NK-92 treated with Interleukin-12 subunit alpha and Interleukin-12 subunit beta, amount 100 ng/mL, for 24 hours (cell line): ENCODE measurements at regions not wholly inside any gene's neighbourhood (a gene's known extent, or its start where the extent isn't known, plus 50 kb on each side); places are given as distances from the start of the nearest gene placed in this dataset.

ENCODE experiments used
- DNase-seq: peaks from one replicate; lab custom pipeline; 2025; lab: John Stamatoyannopoulos, UW

DNA sequence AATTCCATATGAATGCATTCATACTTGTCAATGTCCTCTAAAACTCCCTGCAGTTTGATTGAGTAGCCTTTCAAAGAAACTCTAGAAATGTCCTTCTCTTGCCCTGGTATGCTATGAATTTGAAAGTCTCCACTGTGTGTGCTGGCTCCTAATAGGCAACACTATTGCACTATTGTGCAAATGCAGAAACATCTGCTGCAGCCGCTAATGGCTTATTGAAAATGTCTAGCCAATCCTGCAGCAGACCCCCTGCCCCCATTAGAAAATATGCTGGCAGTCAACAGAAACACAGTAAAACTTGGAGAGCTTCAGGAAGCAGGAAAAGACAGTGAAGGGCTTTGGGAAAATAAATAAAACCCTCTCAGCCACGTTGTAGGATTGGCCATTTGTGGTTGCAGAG is 87.3 kb upstream of the GRAMD2B start:
- DNase-seq, result no peak

DNA sequence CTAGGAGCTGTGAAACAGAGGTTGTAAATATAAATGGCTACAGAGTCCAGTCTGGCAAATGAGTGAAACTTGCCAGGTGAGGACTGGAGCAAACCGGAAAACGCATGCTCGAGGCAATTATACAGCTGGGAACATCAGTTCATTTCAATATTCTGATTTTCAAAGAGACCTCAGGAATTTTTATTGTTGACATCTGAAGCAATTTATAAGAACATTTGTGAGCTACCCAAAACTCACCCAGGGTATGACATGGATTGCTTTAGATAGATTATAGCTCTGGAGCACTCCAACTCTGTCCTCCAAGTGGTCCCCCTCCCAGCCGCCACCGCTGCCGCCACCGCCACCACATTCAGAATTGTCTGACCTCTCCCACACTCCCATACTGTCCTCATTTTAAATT is 84.6 kb upstream of the GRAMD2B start:
- no peak for DNase-seq

DNA sequence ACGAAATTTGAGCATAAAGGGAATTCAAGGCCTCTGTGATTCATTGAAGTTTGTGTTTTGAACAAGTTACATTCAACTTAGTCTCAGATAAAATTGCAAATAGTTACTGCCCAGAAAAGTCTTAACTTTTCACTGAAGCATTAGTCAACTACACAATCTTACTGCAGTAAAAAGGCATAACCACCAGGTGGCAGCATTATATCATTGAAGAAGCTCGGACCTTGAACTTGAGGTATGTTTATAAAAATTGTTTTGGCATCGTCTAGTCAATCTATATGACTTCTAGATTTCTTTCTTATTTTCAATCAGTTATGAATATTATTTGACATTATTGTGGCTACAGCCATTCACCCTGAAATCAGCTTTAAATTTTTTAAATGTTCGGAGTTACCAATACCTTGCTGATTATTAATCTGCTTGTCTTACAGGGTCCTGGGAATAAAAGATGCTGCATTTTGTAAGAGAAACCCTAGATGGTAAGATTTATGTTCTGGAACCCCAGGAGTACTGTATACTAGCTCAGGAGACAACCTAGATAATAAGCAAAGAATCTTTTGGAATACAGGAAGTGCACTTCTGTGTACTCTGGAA is 83.9 kb upstream of the GRAMD2B start:
- DNase-seq, result no peak

DNA sequence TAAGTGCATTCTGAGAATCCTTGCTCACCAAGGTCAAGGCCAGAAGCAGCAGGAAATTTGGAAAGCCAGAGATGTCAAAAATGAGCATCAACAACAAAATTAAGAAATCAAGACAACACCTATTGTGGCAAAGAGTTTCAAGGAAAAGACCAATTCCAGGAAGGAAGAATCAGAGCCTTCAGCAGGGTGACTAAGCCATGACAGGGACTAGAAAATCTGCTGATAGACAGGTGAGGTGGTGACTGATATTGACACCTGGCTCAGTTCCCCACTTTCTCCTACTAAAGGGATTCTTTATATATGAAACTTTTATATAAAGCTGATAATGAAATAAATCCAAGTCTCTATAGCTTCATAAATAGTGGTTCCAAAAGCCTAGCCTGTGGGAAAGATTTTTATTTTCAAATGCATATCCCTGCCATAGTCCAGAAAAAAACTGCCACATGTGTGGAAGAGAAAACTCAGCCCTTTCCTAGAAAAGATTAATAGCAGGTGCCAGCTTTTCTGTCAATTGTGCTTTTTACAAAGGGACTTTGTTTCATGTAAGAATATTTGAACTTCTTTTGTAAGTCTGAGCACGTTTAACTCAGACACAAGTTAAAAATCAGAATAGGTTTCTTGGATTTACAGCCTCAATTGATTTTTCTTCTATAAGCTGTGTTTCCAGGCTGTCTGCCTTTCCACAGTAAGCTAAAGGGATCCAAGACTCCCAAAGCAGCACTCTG is 81.1 kb upstream of the GRAMD2B start:
- no peak for DNase-seq

DNA sequence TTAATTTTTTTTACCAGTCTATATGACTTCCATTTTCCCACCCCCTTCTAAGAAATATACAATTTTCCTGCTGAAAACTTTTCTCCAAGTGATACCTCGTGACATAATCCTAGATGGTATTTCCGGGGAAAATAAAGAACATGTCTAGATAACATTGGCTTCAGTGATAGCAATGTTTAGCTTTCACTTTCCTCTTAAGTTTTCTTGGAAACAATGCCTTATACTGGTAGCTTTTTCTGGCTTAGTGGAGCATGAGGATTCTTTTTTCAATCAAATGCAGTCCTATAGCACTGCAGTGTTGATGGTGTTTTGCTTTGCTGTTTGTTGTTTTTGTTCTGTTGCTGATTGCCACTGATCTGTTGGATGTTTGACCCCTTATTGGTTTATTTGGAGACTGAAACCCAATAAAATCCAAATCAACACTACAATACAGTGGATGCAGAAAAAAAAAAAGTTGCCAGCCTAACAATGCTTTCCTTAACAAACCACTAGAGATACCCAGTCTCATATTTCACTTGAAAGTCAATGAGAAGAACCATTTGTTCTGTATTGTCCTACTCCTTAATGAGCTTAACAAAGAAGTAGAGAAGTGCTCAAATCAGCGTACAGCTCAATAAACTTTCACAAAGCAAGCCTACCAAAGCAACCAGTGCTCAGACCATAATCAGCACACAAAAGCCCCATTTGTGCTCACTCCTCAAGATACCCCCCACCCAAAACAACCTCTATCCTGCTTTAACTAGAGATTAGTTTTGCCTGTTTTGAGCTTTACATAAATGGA is 74.2 kb upstream of the GRAMD2B start:
- no peak for DNase-seq

DNA sequence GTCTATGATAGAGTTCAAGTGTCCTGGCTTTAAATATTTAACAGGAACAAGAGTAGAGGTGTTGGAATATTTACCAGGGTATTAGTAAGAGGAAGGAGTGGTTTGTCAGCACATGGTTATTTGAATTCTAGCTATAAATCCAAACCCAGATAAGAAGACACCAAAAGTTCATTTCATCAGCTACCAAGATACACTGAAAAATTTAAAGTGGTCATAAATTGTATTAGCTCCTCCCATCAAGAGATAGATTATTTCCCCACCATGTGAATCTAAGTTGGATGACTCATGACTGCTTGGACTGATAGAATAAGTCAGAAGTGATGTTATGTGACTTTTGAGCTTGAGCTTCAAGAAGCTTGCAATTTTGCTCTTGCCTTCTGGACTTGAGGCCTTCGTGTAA is 72.1 kb upstream of the GRAMD2B start:
- DNase-seq, result no peak

DNA sequence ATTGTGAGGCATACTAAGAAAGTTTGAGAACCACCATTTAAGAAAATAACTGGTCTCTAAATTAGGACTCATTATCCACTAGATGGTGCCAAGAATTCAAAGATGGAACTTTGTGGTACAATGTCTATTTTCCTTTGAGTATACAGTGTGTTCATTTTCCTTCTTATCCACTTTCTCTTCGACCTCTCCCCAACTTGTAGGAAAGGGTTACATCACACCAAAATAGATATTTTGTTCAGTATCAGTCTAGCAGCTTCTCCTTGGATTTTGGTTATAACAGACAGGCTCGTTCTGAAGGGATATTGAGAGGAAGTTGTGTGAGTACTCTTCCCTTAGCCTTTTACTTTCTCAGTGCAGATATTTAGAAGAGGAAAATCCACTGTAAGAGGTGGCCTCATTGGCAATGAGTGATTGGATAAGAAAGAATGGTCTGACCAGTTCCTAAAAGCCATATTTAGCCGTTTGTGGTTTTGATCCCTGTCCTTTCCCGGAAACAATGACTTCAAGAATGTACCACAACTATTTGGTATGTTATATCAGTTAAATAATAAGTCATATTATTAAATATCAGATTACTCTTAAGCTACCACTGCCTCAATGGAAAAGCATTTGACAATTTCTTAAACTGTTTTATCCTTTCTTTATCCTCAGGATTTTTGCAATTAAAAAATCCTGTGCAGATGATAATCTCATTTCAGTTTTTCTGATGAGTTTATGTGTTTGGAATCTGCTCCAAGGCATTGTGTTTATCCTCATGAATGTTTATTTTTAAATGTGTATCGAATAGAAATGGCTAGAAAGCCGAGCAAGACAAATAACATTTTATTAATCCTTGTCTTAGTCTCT is 69.0 kb upstream of the GRAMD2B start:
- no peak for DNase-seq

DNA sequence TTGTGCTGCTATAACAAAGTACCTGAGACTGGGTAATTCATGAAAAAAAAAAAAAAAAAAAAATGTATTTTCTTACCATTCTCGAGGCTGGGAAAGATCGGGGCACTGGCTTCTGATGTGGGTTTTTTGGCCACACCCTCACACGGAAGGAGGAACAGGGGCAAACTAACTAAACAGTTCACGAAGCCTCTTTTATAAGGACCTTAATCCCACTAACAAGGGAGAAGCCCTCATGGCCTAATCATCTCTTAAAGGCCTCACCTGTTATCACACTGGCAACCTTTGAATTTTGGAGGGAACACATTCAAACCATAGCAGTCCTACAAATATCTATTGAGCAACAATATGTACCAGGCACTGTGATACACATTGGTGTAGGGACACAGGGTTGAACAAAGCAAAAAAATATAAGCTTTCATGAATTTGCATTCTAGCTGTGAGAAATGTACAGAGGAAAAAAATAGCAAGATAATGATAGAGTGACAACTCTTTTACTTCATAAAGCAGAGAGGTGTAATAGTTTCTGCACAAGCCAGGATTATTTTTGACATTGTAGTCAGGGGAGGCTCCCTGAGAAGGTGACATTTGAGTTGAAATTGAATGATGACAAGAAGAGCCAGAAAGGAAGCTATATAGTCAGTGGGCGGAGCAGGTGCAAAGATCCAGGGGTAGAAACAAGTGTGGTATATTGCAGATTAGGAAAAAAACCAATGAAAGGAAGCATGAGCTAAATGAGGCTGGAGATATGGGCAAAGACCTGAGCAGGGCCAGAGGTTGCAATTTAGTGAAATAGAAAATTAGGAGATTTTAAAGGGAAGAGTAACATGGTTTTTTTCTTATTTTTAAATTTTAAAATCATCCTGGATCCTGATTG is 68.1 kb upstream of the GRAMD2B start:
- no peak for DNase-seq

DNA sequence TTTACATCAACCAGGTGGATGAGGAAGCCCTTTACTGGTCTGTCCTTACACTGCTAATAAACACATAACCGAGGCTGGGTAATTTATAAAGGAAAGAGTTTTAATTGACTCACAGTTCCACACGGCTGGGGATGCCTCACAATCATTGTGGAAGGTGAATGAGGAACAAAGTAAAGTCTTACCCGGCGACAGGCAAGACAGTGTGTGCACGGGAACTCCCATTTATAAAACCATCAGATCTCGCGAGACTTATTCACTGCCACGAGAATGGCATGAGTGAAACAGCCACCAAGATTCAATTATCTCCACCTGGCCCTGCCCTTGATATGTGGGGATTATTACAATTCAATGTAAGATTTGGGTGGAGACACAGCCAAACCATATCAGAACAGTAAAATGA is 67.3 kb upstream of the GRAMD2B start:
- no peak for DNase-seq

DNA sequence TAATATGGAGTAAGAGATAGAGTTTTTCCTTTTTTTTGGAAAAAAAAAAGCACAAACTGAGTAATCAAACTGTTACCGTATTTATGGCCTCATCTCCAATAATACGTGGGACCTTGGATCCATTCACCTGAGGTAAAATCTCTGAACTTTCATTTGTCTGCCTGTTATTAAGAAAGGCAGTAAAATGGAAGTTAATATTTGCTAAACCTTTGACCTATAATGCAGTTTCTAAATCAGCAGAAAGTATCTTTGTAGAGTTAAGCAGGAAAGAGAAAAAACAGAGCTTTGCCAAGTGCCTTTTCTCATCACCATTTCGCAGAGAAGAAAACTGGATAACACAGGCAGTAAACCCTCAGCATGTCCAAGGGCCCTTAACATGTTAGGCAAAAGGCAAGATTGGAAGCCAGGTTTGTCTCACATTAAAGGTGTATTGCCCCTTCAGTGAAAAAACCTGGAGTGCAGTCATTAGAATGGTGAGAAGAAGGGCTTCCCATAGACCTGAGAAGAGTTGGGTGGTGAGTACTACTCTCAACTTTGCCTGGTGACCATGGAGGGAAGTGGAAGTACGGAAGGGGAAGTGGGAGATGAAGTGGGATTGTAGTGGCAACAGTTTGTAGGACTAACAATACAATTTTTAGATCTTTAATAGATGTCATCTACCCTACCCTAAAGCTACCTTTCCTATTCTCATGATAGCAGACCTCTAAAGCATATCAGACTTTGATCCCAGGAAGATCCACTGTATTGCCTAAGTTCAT is 65.4 kb upstream of the GRAMD2B start:
- no peak for DNase-seq

DNA sequence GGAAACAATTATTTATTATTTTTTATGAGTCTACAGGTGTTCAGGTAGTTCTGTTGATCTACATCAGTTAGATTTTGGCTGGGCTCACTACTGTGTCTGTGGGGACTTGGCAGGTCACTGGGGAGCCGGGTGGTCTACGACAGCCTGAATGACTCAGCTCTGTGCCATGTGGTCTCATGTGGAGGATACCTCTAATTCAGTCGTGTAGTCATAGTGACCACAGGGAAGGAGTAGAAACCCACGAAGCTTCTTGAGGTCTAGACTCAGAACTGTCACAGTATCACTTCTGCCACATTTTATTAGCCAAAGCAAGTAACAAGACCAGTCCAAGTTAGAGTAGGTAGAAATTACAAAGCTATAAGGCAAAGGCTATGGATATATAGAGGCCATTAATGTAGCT is 64.7 kb upstream of the GRAMD2B start:
- peak; percentile 53 for DNase-seq

DNA sequence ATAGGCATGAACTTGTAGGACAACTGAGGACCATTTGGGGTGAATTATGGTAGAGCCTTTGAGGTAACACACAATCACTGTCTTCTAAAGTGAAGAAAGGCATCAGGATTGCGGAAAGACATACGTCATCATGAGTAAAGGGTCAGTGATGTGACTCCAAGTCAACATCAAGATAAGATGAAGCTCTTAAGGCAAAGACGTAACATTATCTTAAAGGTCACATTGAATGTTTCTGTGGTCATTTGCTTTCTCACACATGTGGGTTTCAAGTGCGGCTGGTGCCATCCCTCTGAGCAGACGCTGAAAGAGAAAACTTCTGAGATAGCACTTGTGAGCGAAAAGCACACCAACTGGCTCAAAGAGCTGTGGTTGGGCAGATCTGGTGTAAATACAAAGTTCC is 63.3 kb upstream of the GRAMD2B start:
- no peak for DNase-seq

DNA sequence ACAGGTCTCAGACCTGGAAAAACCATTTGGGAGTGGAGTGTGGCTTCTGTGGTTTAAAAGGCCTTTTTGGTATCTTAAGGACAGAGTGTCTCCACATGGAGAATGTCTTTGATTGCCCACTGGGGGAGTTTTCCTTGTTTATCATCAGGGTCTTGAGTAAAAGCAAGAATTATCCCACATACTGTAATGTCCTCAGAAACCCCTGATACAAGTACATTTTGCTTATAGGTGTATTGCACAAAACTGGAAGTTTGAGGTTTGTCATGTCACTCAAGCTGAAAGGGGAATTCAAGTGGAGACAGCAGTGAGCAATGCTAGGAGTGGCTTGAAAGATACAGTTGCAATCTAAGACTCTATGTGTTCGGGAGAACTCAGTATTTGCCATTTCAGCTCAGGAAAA is 62.7 kb upstream of the GRAMD2B start:
- no peak for DNase-seq

DNA sequence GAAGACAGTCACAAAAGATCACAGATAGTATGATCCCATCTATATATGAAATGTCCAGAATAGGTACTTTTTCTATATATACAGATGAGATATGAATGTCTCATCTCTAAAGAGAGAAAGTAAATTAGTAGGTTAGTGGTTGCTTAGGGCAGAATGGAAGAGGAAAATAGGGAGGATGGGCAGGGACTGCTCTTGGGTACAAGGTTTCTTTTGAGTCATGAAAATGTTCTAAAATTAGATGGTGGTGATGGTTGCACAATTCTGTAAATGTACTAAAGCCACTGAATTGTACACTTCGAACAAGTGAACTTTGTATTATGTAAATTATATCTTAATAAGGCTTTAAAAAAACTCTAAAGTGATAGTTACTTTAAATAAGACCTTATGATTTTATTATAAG is 59.6 kb upstream of the GRAMD2B start:
- no peak for DNase-seq

DNA sequence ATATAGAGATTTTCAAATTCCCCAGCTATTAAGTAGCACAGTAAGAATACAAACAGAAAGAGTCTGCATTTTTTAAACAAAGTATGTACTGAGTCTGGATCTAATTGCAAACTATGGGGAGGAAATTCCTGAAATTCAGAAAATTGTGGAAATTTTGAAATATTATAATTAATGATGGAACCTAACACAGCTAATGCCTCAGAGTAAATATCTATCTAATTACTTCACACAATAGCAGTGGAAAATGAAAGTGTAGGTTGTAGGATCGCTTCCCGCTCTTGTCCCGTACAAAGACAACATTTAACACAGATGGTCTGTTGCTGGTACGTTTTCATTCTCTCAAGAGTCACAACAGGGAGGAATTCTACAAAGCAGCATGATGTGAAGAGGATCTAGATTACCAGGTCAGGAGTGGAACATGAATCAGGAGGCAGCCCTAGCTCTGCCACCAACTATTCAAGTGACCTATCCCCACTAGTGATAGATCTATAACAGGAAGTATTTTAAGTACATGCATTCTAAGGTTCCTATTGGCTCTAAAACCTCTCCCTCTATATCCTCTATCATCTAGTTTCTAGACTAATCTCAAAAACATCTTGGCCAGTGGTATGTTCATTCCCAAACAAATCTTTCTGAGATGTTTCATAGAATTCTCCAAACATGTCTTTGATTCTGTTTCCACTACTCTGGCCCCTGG is 58.9 kb upstream of the GRAMD2B start:
- no peak for DNase-seq

DNA sequence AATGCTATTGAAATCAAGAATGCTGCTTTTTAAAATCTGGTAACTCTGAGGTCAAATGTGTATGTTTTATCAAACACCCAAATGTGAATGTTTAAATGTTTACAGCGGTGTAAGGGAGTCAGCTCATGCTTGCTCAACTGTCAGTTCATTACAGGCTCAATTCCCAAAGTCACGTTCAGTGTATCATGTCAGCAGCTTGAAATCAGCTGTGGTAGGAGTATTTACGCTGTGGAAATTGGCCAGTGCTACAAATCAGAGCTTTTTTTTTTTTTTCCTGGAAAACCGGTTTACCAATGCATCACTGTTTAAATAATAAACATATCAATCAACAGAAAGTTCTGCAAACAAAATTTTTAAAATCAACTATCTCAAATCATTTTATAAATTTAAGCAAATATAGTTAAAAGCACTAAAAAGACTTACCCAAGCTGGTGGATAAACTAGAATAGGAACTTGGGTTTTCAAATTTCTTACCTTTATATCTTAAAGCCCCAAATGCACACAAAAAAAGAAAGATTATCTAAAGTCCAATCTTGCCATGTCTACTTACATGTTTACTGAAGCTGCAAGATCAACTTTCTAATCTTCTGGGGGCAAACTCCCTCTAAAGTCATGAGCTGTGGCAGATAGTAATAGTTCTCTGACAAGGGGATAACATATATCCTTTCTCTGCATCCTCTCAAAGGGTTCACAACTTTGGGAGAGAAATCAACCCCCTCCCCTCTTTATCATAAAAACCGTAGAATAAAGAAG is 57.6 kb upstream of the GRAMD2B start:
- DNase-seq, result no peak

DNA sequence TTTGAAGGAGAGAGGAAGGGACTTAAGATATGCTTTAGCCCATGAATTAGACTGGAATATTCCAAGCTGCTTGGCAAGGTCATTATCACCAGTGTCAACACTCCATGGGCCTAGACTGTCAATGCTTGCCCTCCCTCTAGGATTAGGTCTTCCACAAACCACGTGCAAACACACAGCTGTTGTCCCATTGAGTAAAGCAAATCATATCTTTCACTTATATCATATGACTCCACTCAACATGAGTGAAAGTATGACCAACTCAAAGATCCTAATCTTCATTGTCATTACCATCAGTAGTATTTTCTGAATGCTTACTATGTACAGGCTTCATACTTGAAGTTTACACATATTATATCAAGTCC is 57.0 kb upstream of the GRAMD2B start:
- DNase-seq, result no peak

DNA sequence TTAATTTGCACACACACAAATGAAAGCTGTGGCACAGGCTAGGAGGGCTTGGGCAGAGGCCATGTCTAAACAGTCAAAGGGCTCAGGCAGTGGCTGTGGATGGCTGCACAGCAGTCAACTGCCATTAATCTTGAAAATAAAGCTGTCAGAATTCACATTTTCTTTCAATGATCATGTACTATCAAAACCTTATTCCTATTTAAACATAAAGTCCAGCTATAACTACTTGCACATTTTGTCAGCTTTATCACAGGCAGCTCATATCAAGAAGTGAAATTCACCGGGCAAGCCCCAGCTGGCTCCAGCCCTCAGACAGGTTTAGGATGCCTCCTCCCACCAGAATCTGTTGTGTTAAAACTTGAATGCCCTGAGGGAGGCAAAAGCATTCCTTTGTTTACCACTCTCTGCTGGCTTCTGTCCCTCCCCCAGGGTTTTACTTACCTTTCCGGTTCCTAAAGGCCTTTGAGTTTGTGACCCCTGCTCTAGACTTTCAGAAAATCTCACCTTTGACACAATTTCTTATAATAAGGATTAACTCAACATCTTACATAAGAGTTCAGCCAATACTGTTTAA is 54.9 kb upstream of the GRAMD2B start:
- no peak for DNase-seq

DNA sequence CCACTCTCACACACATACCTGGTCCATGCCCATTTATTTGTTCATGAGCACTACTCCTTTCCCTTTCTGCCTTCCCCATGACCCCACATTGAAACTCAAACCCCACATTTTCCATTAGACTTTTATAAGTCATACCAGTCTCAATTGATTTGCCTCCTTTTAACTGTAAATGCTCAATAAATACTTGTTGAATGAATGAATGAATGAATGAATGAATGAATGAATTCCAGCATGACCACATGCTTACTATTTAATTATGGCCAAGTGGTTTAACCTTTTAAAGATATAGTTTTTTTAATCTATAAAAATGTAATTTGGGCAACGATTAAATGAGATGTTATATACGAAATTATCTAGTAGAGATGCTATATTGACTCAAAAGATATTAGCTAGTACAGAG is 54.1 kb upstream of the GRAMD2B start:
- DNase-seq, result no peak
